ENCODE measurements at regions not wholly inside any gene's neighbourhood (a gene's known extent, or its start where the extent isn't known, plus 50 kb on each side); places are given as distances from the start of the nearest gene placed in this dataset.
A peak's percentile ranks its signal among the peaks of the same experiment; 100 is the strongest.

DNA sequence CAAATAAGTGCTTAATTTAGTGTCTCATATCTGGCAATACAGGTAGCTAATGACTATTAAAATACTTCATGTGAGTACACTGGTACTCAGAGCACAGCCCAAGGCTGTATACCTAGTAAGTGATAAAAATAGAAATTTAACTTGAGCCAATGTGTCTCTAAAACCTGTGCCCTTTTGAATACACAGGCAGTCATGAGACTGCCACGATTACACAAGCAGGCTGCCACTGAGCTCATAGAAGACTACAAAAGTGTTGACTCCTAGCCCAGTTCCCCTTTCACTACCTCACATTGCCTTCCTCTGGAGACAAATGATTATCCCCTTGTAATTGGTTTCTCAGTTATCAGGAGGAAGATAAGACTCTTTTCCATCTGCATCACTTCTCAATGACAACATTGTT, 66.3 kb upstream of the PAPPA start:
- no peak overlapping the region for H3K27ac ChIP-seq
- TF ChIP-seq, protein P1, sequence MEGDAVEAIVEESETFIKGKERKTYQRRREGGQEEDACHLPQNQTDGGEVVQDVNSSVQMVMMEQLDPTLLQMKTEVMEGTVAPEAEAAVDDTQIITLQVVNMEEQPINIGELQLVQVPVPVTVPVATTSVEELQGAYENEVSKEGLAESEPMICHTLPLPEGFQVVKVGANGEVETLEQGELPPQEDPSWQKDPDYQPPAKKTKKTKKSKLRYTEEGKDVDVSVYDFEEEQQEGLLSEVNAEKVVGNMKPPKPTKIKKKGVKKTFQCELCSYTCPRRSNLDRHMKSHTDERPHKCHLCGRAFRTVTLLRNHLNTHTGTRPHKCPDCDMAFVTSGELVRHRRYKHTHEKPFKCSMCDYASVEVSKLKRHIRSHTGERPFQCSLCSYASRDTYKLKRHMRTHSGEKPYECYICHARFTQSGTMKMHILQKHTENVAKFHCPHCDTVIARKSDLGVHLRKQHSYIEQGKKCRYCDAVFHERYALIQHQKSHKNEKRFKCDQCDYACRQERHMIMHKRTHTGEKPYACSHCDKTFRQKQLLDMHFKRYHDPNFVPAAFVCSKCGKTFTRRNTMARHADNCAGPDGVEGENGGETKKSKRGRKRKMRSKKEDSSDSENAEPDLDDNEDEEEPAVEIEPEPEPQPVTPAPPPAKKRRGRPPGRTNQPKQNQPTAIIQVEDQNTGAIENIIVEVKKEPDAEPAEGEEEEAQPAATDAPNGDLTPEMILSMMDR (conservative IDR thresholded peaks at IDR 0.05; ENCODE audit: low read depth): no peak
- POLR2A ChIA-PET (ENCODE audit: low non-redundant PET): no interaction called here
- CTCF ChIA-PET: interaction anchor here (0.7 kb wide), 2 partner anchors 17 to 490 kb away, joined by 4 to 5 read pairs; no protein-coding TSS in a partner anchor
- no peak for DNase-seq (ENCODE audit: low spot score)

DNA sequence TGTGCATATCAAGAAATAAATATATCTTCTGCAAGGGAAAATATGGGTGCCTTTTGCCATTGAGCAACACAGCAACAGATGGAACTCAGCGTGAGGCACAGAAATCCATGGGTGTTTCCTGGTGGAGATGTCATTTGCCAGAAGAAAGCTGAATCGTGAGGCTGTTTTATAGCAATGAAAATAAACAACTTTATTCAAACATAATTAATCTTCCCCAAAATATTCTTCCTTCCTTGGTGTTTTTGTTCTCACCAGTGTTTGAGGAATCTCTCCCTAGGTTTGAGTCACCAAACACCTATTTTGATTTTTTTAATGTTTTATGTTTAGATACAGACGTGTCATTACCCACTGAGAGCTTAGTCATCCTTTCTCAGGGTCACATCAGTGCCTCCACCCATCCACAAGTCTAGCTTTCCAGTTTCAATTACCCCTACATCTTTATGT, 65.8 kb upstream of the PAPPA start:
- POLR2A ChIA-PET (ENCODE audit: low non-redundant PET): no interaction called here
- CTCF ChIA-PET: interaction anchor here (0.7 kb wide), 2 partner anchors 211 to 309 kb away, joined by 3 to 5 read pairs; no protein-coding TSS in a partner anchor
- no peak overlapping the region for H3K27ac ChIP-seq
- peak; percentile 46 for DNase-seq (ENCODE audit: low spot score)
- TF ChIP-seq, protein P1 (conservative IDR thresholded peaks at IDR 0.05; ENCODE audit: low read depth): no peak

DNA sequence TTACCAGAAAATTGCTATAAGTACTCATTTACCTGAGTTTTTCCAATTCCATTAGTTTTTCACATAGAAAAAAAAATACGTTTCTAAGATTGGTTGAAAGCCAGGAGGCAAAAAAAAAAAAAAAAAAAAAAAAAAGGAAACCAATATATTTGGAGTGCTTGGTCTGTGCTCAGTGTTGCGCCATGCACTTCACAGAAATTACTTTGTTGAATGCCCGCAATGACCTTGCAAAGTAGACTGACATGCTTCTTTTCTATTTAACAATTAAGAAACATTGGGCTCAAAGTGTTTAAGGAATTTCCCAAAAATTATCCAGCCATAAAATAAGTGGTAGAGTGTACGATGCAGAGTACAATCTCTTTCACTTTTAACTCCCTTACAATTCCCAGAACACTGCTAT, 65.2 kb upstream of the PAPPA start:
- TF ChIP-seq, protein P1 (conservative IDR thresholded peaks at IDR 0.05; ENCODE audit: low read depth): no peak
- no peak overlapping the region for H3K27ac ChIP-seq
- ChIA-PET POLR2A (ENCODE audit: low non-redundant PET) (no interaction called here), CTCF (interaction anchor here (0.7 kb wide), 2 partner anchors 212 to 309 kb away, joined by 3 to 5 read pairs; no protein-coding TSS in a partner anchor)
- DNase-seq (ENCODE audit: low spot score): no peak

DNA sequence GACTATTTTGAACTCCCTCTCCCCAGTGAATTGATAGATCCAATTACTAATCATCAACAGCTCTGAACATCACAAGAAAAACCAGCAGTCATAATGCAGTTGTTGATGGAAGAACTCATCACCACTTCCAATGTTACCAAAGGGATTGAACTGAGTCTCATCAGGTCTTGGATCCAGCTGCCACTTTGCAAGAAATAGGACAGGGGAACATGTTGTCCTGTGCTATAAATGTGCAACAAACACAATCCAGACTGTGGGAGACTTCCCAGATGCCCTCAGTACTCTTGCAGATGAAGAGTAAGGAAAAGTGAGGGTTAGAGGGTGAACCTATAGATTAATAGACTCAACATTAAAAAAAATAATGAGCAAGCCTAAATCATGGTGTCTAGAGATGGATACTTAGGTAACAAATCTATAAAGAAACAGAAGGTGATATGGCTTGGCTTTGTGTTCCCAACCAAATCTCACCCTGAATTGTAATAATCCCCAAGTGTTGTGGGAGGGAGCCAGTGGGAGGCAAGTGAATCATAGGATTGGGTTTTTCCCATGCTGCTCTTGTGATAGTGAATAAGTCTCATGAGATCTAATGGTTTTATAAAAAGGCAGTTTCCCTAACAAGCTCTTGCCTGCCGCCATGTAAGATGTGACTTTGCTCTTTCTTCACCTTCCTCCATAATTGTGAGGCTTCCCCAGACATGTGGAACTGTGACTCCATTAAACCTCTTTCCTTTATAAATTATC, 63.4 kb upstream of the PAPPA start:
- H3K27ac ChIP-seq: no peak overlapping the region
- no peak for DNase-seq (ENCODE audit: low spot score)
- POLR2A ChIA-PET (ENCODE audit: low non-redundant PET): no interaction called here
- TF ChIP-seq, protein P1 (conservative IDR thresholded peaks at IDR 0.05; ENCODE audit: low read depth): no peak
- CTCF ChIA-PET: no interaction called here

DNA sequence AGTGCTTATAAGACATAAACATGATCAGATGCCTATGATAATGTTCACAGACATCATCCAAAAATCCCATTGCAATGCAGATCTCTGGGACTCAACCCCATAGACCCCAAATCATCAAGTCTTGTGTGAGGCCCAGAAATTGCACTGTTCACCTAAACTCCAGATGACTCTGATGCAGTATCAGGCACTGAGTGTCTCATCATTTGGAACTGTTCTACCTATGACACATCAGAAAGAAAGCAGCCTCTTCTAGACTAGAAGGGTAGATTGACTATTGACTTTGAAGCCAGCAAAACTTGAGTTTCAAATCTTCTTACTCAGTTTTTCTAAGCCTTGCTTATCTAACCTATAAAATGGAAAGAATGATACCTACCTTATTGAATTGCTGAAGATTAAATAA, 58.7 kb upstream of the PAPPA start:
- CTCF ChIA-PET: no interaction called here

DNA sequence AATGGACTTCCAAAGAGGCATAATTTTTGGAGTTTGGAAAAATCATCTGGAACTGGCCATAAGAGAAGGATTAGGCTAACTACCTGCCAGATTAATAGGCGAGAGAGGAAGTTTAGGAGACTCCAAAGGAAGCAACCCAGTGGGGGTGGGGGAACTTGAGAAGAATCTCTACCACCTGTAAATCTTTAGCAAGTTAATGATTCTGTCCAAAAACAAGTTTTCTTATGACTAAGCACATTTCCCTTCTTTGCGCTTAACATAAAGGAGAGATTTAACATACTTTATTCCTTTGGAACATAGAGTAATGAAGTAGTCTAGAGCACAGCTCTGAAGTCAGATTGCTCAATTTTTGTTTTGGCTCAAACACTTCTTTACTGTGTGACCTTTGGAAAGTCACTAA, 58.2 kb upstream of the PAPPA start:
- H3K27ac ChIP-seq: no peak overlapping the region
- TF ChIP-seq, protein P1 (conservative IDR thresholded peaks at IDR 0.05; ENCODE audit: low read depth): no peak
- ChIA-PET POLR2A (ENCODE audit: low non-redundant PET) (no interaction called here), CTCF (no interaction called here)
- no peak for DNase-seq (ENCODE audit: low spot score)

More for the DNA sequence above, 58.7 kb upstream of the PAPPA start:
- POLR2A ChIA-PET (ENCODE audit: low non-redundant PET): no interaction called here
- no peak for DNase-seq (ENCODE audit: low spot score)
- no peak overlapping the region for H3K27ac ChIP-seq
- TF ChIP-seq, protein P1 (conservative IDR thresholded peaks at IDR 0.05; ENCODE audit: low read depth): no peak

Measured in RWPE1 (cell line).